Stomach smooth muscle (tissue), 2 donors: ENCODE measurements at regions not wholly inside any gene's neighbourhood (a gene's known extent, or its start where the extent isn't known, plus 50 kb on each side); places are given as distances from the start of the nearest gene placed in this dataset.
A peak's percentile ranks its signal among the peaks of the same experiment; 100 is the strongest.
"Not testable (repeated sequence)": the region's sequence is repeated elsewhere in the genome, so short reads cannot be mapped to it uniquely, and the experiment has no call there.

Experiments
- H3K27ac ChIP-seq: one replicate; pipeline ENCODE4 v1.7.0; 2013; ENCODE audit warnings: mild to moderate bottlenecking, low read length, inconsistent platforms
- H3K27me3 ChIP-seq, 2 donors: one replicate each; pipeline ENCODE4 v1.7.0; 2013; ENCODE audit warnings: low read length in 2 of 2; ENCODE audit not compliant: insufficient read depth in 2 of 2, control insufficient read depth in 1 of 2
- H3K36me3 ChIP-seq, 2 donors: one replicate each; pipeline ENCODE4 v1.7.0; 2013; ENCODE audit warnings: low read length in 2 of 2; ENCODE audit not compliant: control insufficient read depth in 2 of 2, insufficient read depth in 2 of 2
- H3K4me1 ChIP-seq: one replicate; pipeline ENCODE4 v1.7.0; 2013; ENCODE audit warnings: low read length; ENCODE audit not compliant: control insufficient read depth, insufficient read depth
- H3K4me3 ChIP-seq, 2 donors: one replicate each; pipeline ENCODE4 v1.7.0; 2013; ENCODE audit warnings: low read length in 2 of 2
- H3K9ac ChIP-seq, 2 donors: one replicate each; pipeline ENCODE4 v1.7.0; 2013; ENCODE audit warnings: low read length in 2 of 2, mild to moderate bottlenecking in 1 of 2
- H3K9me3 ChIP-seq, 2 donors: one replicate each; pipeline ENCODE4 v1.7.0; 2013; ENCODE audit warnings: low read length in 2 of 2; ENCODE audit not compliant: control insufficient read depth in 2 of 2
- donor health status: healthy.
- donor health status: Pancreatic carcinoma.

DNA sequence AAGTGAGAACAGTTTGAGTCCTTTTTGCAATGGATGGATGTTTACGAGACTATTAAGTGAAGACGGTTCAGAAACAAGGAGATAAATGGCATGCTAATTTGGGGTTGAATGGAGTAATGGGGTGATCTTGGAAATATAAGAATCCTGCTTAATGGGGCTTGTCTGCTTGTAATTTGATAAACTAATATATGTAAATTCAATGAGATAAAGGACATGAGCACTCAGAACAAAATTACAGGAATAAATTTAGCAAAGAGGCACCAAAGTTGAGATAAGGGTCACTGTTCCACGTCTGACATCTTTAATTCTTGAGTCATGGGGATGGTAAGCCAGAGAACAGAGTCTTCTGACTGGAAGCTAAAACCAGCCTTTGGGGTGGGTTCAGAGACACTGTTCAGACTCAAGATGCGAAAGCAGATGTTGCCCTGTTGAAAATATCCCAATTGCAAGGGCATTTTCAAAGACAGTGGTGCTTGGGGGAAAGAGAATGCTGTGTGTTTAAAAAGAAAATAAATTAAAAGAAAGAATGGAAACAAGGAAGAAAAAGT is 67.8 kb upstream of the CHRNB4 start:
- H3K4me1 ChIP-seq = peaks cover 9% of the 10 kb centered on the region
- H3K36me3 ChIP-seq = no peaks in the 10 kb centered on the region
- no peak overlapping the region for H3K9ac ChIP-seq
- no peak overlapping the region for H3K27ac ChIP-seq
- H3K9me3 ChIP-seq = peaks cover 0 to 2% of the 10 kb centered on the region in 2 donors
- peak overlapping the region; percentile 59 to 67 for H3K4me3 ChIP-seq
- no peaks in the 10 kb centered on the region for H3K27me3 ChIP-seq

DNA sequence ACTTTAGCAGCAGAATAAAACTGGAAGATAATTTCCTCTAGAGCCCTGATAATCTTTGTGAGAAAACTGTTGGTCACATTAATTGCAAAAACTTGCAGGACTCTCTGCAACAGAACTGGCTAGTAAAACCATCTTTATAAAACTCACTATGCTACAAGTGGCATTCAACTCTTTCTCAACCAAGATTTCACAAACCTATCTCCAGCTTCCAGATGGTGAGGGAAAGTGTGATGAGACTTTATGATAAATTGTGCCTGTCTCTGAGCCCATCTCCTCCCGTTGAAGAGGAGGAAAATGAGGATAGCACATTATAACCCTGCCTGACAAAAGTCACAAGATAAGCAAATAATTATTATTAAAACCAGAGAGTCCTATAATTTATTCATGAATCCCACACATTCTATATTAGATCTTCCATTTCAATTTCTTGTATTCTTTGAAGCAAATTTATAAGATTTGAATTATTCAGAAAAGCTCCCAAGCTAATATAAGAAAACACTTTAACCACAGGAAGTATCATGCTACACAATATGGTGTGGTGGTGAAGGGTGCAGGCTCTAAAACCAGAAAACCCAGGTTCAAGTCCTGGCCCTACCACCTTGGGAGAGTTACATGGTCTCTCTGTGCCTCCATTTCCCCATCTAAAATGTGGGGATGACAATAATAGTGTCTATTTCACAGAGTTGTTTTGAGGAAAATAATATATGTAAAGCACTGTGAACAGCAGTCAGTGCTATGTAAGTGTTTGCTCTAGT is 65.6 kb upstream of the CHRNB4 start:
- not testable (repeated sequence) for H3K36me3 ChIP-seq, H3K4me1 ChIP-seq, H3K9me3 ChIP-seq, H3K27me3 ChIP-seq, H3K27ac ChIP-seq, H3K9ac ChIP-seq, H3K4me3 ChIP-seq

DNA sequence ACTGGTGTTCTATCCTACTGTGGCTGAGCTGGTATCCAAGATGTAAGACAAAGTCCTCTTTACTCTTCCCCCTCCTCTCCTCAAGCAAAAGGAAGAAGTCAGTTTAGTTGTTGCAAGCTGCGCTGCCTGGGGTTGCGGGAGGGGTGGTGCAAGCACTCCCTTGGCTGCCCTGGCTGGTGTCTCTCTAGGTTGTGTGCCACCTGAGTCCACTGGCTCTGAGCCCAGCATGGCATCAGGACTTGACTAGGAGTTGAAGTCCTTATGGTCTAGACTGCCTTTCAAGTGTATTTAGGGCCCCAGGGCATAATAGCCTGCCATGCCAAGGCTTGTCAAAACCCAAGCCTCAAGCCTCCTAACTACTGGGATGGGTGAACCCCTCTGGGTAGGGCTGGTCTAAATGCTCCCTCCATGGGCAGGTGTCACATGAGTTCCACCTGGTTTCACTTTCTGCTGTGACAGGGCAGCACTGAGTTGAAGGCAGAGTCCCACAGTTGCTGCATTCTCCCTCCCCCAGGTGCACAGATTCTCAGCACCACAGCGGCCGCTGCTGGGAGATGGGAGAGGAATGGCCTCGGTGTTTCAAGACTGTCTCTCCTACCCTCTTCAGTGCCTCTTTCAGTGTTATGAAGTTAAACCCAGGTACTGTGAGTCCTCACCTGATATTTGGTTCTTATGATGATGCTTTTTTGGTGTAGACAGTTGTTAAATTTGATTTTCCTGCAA is 62.5 kb upstream of the CHRNB4 start:
- H3K9me3 ChIP-seq, H3K4me1 ChIP-seq, H3K4me3 ChIP-seq, H3K27me3 ChIP-seq, H3K36me3 ChIP-seq, H3K27ac ChIP-seq, H3K9ac ChIP-seq: not testable (repeated sequence)

DNA sequence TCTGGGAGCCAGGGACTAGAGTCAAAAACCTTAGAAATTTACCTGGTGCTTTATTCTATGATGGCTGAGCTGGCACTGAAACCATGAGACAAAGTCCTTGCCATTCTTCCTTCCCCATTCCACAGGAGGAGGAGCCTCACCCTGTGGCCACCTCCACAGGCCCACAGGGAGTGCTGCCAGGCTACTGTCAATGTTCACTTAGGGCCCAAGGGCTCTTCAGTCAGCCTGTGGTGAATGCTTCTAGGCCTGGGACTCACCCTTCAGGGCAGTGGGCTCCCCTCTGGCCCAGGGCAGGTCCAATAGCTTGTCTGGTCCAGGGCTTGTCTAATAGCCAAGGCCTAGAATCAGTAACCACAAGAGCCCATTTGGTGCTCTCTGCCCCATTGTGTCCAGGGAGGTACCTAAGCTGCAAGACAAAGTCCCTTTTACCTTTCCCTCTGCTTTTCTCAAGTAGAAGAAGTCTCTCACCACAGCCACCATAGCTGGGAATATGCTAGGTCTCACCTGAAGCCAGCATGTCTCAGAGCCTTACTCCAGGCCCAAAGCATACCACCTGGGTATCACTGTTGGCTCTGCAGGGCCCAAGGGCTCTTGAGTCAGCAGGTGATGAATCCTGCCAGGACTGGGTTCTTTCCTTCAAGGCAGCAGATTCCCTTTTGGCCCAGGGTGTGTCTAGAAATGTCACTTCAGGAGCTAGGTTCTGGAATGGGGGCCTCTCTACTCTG is 61.8 kb upstream of the CHRNB4 start:
- Histone ChIP-seq H3K36me3 (no peaks in the 10 kb centered on the region), H3K27me3 (peaks cover 0 to 5% of the 10 kb centered on the region in 2 donors), H3K9me3 (peaks cover 0 to 2% of the 10 kb centered on the region in 2 donors), H3K4me1 (no peaks in the 10 kb centered on the region), H3K4me3 (no peak overlapping the region), H3K27ac (no peak overlapping the region), H3K9ac (no peak overlapping the region)

DNA sequence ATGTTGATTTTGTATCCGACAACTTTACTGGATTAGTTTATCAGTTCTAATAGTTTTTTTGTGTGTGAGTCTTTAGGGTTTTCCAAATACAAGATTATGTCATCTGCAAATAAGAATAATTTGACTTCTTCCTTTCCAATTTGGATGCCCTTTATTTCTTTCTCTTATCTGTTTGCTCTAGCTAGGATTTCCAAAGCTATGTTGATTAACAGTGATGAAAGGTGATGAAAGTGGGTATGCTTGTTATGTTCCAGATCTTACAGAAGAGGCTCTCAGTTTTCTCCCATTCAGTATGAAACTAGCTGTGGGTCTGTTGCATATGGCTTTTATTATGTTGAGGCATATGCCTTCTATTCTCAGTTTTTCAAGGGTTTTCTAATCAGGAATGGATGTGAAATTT is 56.4 kb upstream of the CHRNB4 start:
- Histone ChIP-seq H3K9me3 (no peaks in the 10 kb centered on the region), H3K27ac (no peak overlapping the region), H3K9ac (no peak overlapping the region), H3K27me3 (peaks cover 0 to 2% of the 10 kb centered on the region in 2 donors), H3K4me3 (no peak overlapping the region), H3K36me3 (no peaks in the 10 kb centered on the region), H3K4me1 (no peaks in the 10 kb centered on the region)

DNA sequence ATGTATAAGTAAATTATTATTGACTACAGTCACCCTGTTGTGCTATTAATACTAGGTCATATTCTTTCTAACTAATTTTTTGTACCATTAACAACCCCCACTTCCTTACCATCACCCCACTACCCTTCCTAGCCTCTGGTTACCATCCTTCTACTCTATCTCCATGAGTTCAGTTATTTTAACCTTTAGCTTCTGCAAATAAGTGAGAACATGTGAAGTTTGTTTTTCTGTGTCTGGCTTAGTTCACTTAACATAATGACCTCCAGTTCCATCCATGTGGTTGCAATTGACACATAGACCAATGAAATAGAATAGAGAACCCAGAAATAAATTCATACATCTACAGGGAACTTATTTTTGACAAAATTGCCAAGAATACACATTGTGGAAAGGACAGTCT is 55.4 kb upstream of the CHRNB4 start:
- H3K9me3 ChIP-seq = no peaks in the 10 kb centered on the region
- H3K36me3 ChIP-seq = no peaks in the 10 kb centered on the region
- no peak overlapping the region for H3K27ac ChIP-seq

DNA sequence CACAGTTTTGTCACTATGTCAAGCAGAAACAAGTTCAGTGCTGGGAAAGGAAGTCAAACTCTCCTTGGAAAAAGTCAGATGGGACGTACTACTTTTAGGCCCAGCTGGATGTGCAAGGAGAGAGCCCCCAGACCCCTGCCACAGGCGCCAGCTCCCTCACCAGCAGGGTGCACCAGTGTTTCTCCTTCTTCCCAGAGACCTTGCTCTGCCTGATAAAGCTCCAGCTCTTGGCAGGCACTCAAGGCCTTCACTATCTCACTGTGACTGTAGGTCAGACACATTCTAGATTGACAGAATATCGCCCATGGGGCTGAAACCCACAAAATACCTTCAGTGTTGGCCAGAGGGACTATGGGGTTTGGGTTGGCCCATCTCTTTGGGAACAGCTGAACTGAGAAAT is 54.8 kb upstream of the CHRNB4 start:
- Histone ChIP-seq H3K9me3 (no peaks in the 10 kb centered on the region), H3K36me3 (no peaks in the 10 kb centered on the region), H3K9ac (no peak overlapping the region), H3K4me1 (no peaks in the 10 kb centered on the region), H3K27me3 (no peaks in the 10 kb centered on the region), H3K4me3 (no peak overlapping the region), H3K27ac (no peak overlapping the region)

More for the DNA sequence above, 55.4 kb upstream of the CHRNB4 start:
- H3K27me3 ChIP-seq = no peaks in the 10 kb centered on the region
- H3K9ac ChIP-seq = no peak overlapping the region
- no peak overlapping the region for H3K4me3 ChIP-seq
- no peaks in the 10 kb centered on the region for H3K4me1 ChIP-seq

DNA sequence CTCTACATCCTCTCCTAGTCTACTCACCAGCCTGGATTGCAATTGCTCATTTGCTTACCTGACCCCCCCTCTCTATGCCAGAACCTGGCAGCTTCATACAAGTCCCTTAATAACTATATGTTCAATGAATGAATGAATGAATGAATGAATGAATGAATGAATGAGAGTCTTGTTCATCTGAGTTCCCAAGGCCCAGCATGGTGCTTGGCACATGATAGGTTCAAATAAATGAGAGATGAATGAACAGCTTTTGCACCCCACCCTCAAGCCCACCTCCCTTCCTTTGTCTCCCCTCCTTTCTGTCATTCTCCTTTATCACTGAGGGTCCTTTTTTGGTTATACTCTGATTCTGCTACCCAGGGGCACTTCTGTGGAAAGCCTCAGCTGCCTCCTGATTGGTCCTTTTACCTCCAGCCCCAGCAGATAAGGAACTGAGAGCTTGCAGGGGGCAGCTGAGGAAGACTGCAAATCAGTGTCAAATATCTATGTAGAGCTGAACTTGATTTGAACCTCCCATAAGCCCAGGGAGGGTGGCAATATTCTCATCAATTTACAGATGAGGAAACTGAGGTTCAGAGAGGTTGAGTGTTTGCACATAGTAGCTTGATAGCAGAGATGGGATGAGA is 54.1 kb upstream of the CHRNB4 start:
- no peaks in the 10 kb centered on the region for H3K9me3 ChIP-seq
- no peak overlapping the region for H3K4me3 ChIP-seq
- H3K4me1 ChIP-seq = no peaks in the 10 kb centered on the region
- no peak overlapping the region for H3K27ac ChIP-seq
- no peaks in the 10 kb centered on the region for H3K36me3 ChIP-seq
- no peak overlapping the region for H3K9ac ChIP-seq
- H3K27me3 ChIP-seq = no peaks in the 10 kb centered on the region

DNA sequence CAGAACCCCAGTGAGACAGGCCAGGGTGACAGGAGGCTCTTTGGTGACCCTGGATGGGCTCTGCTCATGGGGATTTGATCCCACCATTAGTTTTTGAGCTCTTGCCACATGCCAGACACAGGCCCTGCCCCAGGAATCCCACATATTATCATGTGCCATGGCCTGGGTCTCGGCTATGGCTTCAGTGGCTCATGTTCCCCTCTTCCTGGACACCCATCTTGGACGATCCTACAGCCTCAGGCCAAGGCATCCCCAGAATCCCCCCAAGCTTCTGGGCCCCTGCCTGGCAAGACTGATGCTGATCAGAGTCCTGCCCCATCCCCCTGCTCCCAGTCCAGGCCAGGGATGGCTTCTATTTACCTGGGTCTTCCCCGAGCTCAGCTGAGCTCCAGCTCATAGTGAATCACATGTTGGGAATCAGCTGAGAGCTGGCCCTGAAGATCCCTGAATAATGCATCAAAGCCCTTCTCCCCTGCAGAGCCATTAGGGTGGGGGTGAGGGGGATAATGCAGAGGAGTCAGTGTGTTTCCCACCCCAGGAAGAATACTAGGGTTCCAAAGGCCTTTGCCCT is 50.9 kb upstream of the CHRNB4 start:
- Histone ChIP-seq H3K4me1 (no peaks in the 10 kb centered on the region), H3K9me3 (no peaks in the 10 kb centered on the region), H3K27ac (no peak overlapping the region), H3K27me3 (no peaks in the 10 kb centered on the region), H3K36me3 (no peaks in the 10 kb centered on the region), H3K4me3 (no peak overlapping the region), H3K9ac (no peak overlapping the region)

DNA sequence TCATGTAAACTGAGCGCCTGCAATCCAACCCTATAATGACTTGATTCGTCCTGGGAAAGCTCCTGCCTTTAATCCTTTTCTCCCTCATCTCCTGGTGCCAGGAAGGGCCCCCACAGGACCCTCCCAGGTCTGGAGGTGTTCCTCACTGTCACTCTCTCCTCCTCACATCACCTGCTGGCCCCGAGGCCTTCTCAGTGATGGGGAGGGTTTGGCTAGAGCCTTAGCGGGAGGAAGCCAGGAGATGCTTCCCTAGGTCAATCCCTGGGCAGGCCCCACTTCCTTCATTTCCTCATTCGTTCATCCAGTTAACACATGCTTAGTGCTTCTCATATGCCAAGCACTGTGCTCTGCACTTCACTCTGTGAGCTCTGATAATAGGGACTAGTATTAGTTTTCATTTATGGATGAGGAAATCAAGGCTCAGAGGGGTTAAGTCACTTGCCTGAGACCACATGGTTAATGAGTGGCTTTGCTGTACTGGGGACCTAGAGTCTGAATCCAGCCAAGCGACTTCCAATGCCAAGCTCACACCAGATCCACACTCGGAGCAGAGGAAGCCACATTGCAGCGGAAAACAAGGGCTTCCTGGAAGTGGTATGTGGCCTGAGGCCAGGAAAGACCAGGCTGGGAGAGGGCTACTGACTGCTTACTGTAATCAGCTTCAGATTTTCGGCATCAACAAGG is 50.3 kb upstream of the CHRNB4 start:
- Histone ChIP-seq H3K27ac (no peak overlapping the region), H3K27me3 (no peaks in the 10 kb centered on the region), H3K9me3 (no peaks in the 10 kb centered on the region), H3K9ac (no peak overlapping the region), H3K4me1 (no peaks in the 10 kb centered on the region), H3K4me3 (no peak overlapping the region), H3K36me3 (no peaks in the 10 kb centered on the region)
